GM23338 (cell line): ENCODE measurements at regions not wholly inside any gene's neighbourhood (a gene's known extent, or its start where the extent isn't known, plus 50 kb on each side); places are given as distances from the start of the nearest gene placed in this dataset.

Source experiments
- ATAC-seq: fragments of 200-7000 bp; cut with Tn5 transposase; 3 replicates; pipeline ENCODE4 v1.9.1; 2020
- DNase-seq: peaks from one replicate; pipeline ENCODE4 v3.0.0-alpha.2; 2015; ENCODE audit warnings: low spot score
- H2AFZ ChIP-seq: fragments of 200-600 bp; sonication (generic); 2 replicates; pipeline ENCODE4 v1.8.0; 2016; ENCODE audit warnings: antibody characterized with exemption, mild to moderate bottlenecking, moderate library complexity
- H3F3A ChIP-seq: fragments of 200-600 bp; sonication (generic); replicated peaks from 2 replicates; pipeline ENCODE4 v1.8.0; 2017; ENCODE audit warnings: antibody characterized with exemption, mixed run types, low read depth
- H3K27ac ChIP-seq: fragments of 200-600 bp; sonication (generic); 2 replicates; pipeline ENCODE4 v1.6.1; 2016; ENCODE audit warnings: low read depth
- H3K27me3 ChIP-seq: fragments of 200-600 bp; sonication (generic); 2 replicates; pipeline ENCODE4 v1.8.0; 2016; ENCODE audit warnings: mild to moderate bottlenecking, mixed run types, moderate library complexity; ENCODE audit not compliant: insufficient read depth
- H3K36me3 ChIP-seq: fragments of 200-600 bp; sonication (generic); 2 replicates; pipeline ENCODE4 v1.8.0; 2016; ENCODE audit warnings: mild to moderate bottlenecking; ENCODE audit not compliant: insufficient read depth
- H3K4me1 ChIP-seq: fragments of 200-600 bp; sonication (generic); 2 replicates; pipeline ENCODE4 v1.8.0; 2016; ENCODE audit warnings: mild to moderate bottlenecking, moderate library complexity; ENCODE audit not compliant: insufficient read depth
- H3K4me2 ChIP-seq: fragments of 200-600 bp; sonication (generic); 2 replicates; pipeline ENCODE4 v1.7.1; 2017; ENCODE audit warnings: mixed run types
- H3K4me3 ChIP-seq: fragments of 200-600 bp; sonication (generic); 2 replicates; pipeline ENCODE4 v1.6.1; 2016; ENCODE audit warnings: mixed run types
- H3K79me2 ChIP-seq: fragments of 200-600 bp; sonication (generic); replicated peaks from 2 replicates; pipeline ENCODE4 v1.8.0; 2017; ENCODE audit warnings: mild to moderate bottlenecking; ENCODE audit not compliant: insufficient read depth
- H3K9me2 ChIP-seq: fragments of 200-600 bp; sonication (generic); 2 replicates; pipeline ENCODE4 v1.8.0; 2017; ENCODE audit not compliant: insufficient read depth
- H4K20me1 ChIP-seq: fragments of 200-600 bp; sonication (generic); replicated peaks from 2 replicates; pipeline ENCODE4 v1.8.0; 2017; ENCODE audit warnings: mild to moderate bottlenecking; ENCODE audit not compliant: insufficient read depth
- H3K27ac Mint-ChIP-seq: 2 replicates; pipeline ENCODE4 v1.8.0; 2020; ENCODE audit warnings: inconsistent platforms, mild to moderate bottlenecking, moderate library complexity, mixed read lengths
- H3K27me3 Mint-ChIP-seq: 3 replicates; pipeline ENCODE4 v1.8.0; 2022; ENCODE audit warnings: low read depth, mild to moderate bottlenecking, moderate library complexity, mixed read lengths, inconsistent platforms; ENCODE audit not compliant: insufficient read depth, poor library complexity
- H3K36me3 Mint-ChIP-seq: 3 replicates; pipeline ENCODE4 v1.8.0; 2021; ENCODE audit warnings: low read depth, mild to moderate bottlenecking, inconsistent platforms, moderate library complexity, mixed read lengths
- H3K4me1 Mint-ChIP-seq: 3 replicates; pipeline ENCODE4 v1.8.0; 2020; ENCODE audit warnings: mild to moderate bottlenecking, inconsistent platforms, mixed read lengths
- H3K4me3 Mint-ChIP-seq: 3 replicates; pipeline ENCODE4 v1.8.0; 2021; ENCODE audit warnings: moderate library complexity, mild to moderate bottlenecking, inconsistent platforms, mixed read lengths
- H3K9me3 Mint-ChIP-seq: 3 replicates; pipeline ENCODE4 v1.8.0; 2020; ENCODE audit warnings: moderate library complexity, mild to moderate bottlenecking, inconsistent platforms, mixed read lengths
- CREB1 ChIP-seq: fragments of 250-450 bp; sonication (Bioruptor Pico); IDR thresholded peaks from 2 replicates; pipeline ENCODE4 v1.5.0; 2020; ENCODE audit warnings: low read depth, mild to moderate bottlenecking, moderate library complexity
- CTCF ChIP-seq, 2 experiments: fragments of 200-600 bp in 1 of 2; sonication (generic) in 1 of 2; conservative IDR thresholded peaks; 2 replicates each; pipeline versions ENCODE4 v1.5.1 to v1.6.1; 2016 to 2017; ENCODE audit warnings: antibody characterized with exemption in 2 of 2, low read depth in 2 of 2, mild to moderate bottlenecking in 2 of 2, moderate library complexity in 1 of 2
- ETS1 ChIP-seq: IDR thresholded peaks from 2 replicates; pipeline ENCODE4 v1.6.1; 2016; ENCODE audit warnings: antibody characterized with exemption
- EZH2 ChIP-seq: fragments of 200-600 bp; sonication (generic); IDR thresholded peaks from one replicate; pipeline ENCODE4 v1.8.0; 2017; ENCODE audit warnings: antibody characterized with exemption, mild to moderate bottlenecking, low read depth; ENCODE audit not compliant: unreplicated experiment
- JUNB ChIP-seq: IDR thresholded peaks from one replicate; pipeline ENCODE4 v1.6.1; 2016; ENCODE audit warnings: antibody characterized with exemption; ENCODE audit not compliant: unreplicated experiment
- NANOG ChIP-seq: IDR thresholded peaks from 2 replicates; pipeline ENCODE4 v1.6.1; 2016; ENCODE audit warnings: antibody characterized with exemption, borderline replicate concordance
- REST ChIP-seq: IDR thresholded peaks from one replicate; pipeline ENCODE4 v1.6.1; 2018; ENCODE audit warnings: antibody characterized with exemption; ENCODE audit not compliant: unreplicated experiment
- STAT1 ChIP-seq: IDR thresholded peaks from one replicate; pipeline ENCODE4 v1.6.1; 2016; ENCODE audit warnings: antibody characterized with exemption; ENCODE audit not compliant: unreplicated experiment
- ZNF114 ChIP-seq: fragments of 250-450 bp; sonication (Bioruptor Pico); IDR thresholded peaks from 2 replicates; pipeline ENCODE4 v1.5.0; 2020; ENCODE audit warnings: mild to moderate bottlenecking, moderate library complexity

- Histone ChIP-seq H3K4me1 (no peaks in the 10 kb centered on the region; the same call in 1 of the 2 replicates), H4K20me1 (no peaks in the 10 kb centered on the region), H3K36me3 (no peaks in the 10 kb centered on the region), H3F3A (no peaks in the 10 kb centered on the region), H3K27ac (no peak overlapping the region), H2AFZ (peak overlapping the region; percentile 52; the same call in 1 of the 2 replicates), H3K27me3 (no peaks in the 10 kb centered on the region), H3K4me2 (no peak overlapping the region), H3K79me2 (no peaks in the 10 kb centered on the region), H3K9me2 (no peaks in the 10 kb centered on the region), H3K4me3 (no peak overlapping the region)
- TF ChIP-seq EZH2: no peak
- TF ChIP-seq CREB1 (CRISPR knock-in tag): no peak
- no peak for TF ChIP-seq NANOG
- no peak for TF ChIP-seq REST
- no peak for TF ChIP-seq CTCF (conservative IDR thresholded peaks at IDR 0.05; ENCODE audit: low read depth in 2 of 2)
- TF ChIP-seq JUNB: no peak
- no peak for TF ChIP-seq ZNF114 (CRISPR knock-in tag)
- DNase-seq: no peak
- H3K4me3 Mint-ChIP-seq: no peak overlapping the region
- no peaks in the 10 kb centered on the region for H3K27me3 Mint-ChIP-seq
- peaks cover 7% of the 10 kb centered on the region for H3K4me1 Mint-ChIP-seq
- H3K36me3 Mint-ChIP-seq: no peaks in the 10 kb centered on the region; the same call in 2 of the 3 replicates
- no peak overlapping the region for H3K27ac Mint-ChIP-seq
- no peak for ATAC-seq
- H3K9me3 Mint-ChIP-seq: no peaks in the 10 kb centered on the region
Measured at GRCh38 chr16:86903068-86903467, 324.7 kb downstream of the FOXL1 start.

- no peak overlapping the region for H3K27ac ChIP-seq
- Mint-ChIP-seq H3K9me3 (no peaks in the 10 kb centered on the region), H3K4me3 (no peak overlapping the region), H3K4me1 (peaks cover 9% of the 10 kb centered on the region), H3K27ac (no peak overlapping the region), H3K27me3 (no peaks in the 10 kb centered on the region), H3K36me3 (no peaks in the 10 kb centered on the region; the same call in 2 of the 3 replicates)
- ATAC-seq (no peak), DNase-seq (no peak)
- no peak overlapping the region for H3K4me3 ChIP-seq
- H3K9me2 ChIP-seq: no peaks in the 10 kb centered on the region
- H2AFZ ChIP-seq: no peak overlapping the region
- no peaks in the 10 kb centered on the region for H4K20me1 ChIP-seq
- no peaks in the 10 kb centered on the region for H3F3A ChIP-seq
- H3K4me1 ChIP-seq: no peaks in the 10 kb centered on the region; the same call in 1 of the 2 replicates
- H3K36me3 ChIP-seq: no peaks in the 10 kb centered on the region
- no peak overlapping the region for H3K4me2 ChIP-seq
- H3K27me3 ChIP-seq: no peaks in the 10 kb centered on the region
- H3K79me2 ChIP-seq: no peaks in the 10 kb centered on the region
- TF ChIP-seq STAT1 (no peak), ETS1 (no peak), EZH2 (no peak), CTCF (conservative IDR thresholded peaks at IDR 0.05; ENCODE audit: low read depth in 2 of 2) (no peak), NANOG (no peak)
Measured at GRCh38 chr16:86905302-86905701, 327.0 kb downstream of the FOXL1 start.
